CD4-positive, alpha-beta T cell treated with Interleukin-6 at 100 ng/mL for 8 hours (primary cell): ENCODE measurements at regions not wholly inside any gene's neighbourhood (a gene's known extent, or its start where the extent isn't known, plus 50 kb on each side); places are given as distances from the start of the nearest gene placed in this dataset.

Source experiments
- DNase-seq: peaks from one replicate; pipeline ENCODE4 v3.0.0-alpha.2; 2020; ENCODE audit warnings: mixed read lengths, low spot score

GRCh38 chr2:158006961-158007719 lies 94.5 kb upstream of the UPP2 start:
- no peak for DNase-seq

- no peak for DNase-seq
Measured at GRCh38 chr2:158004126-158004764, 97.4 kb upstream of the UPP2 start.

- no peak for DNase-seq
Measured at GRCh38 chr2:158002079-158002478, 99.6 kb upstream of the UPP2 start.

GRCh38 chr2:157996799-157997198 lies 104.9 kb upstream of the UPP2 start:
- no peak for DNase-seq

- DNase-seq, result no peak
Measured at GRCh38 chr2:157995117-157995516, 106.6 kb upstream of the UPP2 start.

GRCh38 chr2:157991932-157992331 lies 109.7 kb upstream of the UPP2 start:
- no peak for DNase-seq

GRCh38 chr2:157990173-157990572 lies 111.5 kb upstream of the UPP2 start:
- no peak for DNase-seq

- no peak for DNase-seq
Measured at GRCh38 chr2:157989227-157989626, 112.4 kb upstream of the UPP2 start.

GRCh38 chr2:157986761-157987160 lies 110.6 kb upstream of the ACVR1 start:
- DNase-seq, result no peak

GRCh38 chr2:157984866-157985265 lies 108.7 kb upstream of the ACVR1 start:
- no peak for DNase-seq

- DNase-seq, result no peak
Measured at GRCh38 chr2:157980020-157980419, 103.9 kb upstream of the ACVR1 start.

- DNase-seq, result no peak
Measured at GRCh38 chr2:157971702-157972101, 95.6 kb upstream of the ACVR1 start.

- no peak for DNase-seq
Measured at GRCh38 chr2:157967856-157968255, 91.7 kb upstream of the ACVR1 start.

- DNase-seq, result no peak
Measured at GRCh38 chr2:157959249-157959648, 83.1 kb upstream of the ACVR1 start.

GRCh38 chr2:157957596-157957995 lies 81.5 kb upstream of the ACVR1 start:
- no peak for DNase-seq

GRCh38 chr2:157952558-157952957 lies 76.4 kb upstream of the ACVR1 start:
- DNase-seq, result no peak

GRCh38 chr2:157948856-157949255 lies 72.7 kb upstream of the ACVR1 start:
- no peak for DNase-seq

- DNase-seq, result no peak
Measured at GRCh38 chr2:157946919-157947557, 70.9 kb upstream of the ACVR1 start.

- DNase-seq, result no peak
Measured at GRCh38 chr2:157940024-157940423, 63.9 kb upstream of the ACVR1 start.

- no peak for DNase-seq
Measured at GRCh38 chr2:157938556-157938955, 62.4 kb upstream of the ACVR1 start.

- no peak for DNase-seq
Measured at GRCh38 chr2:157936406-157936805, 60.3 kb upstream of the ACVR1 start.

- no peak for DNase-seq
Measured at GRCh38 chr2:157935378-157935906, 59.3 kb upstream of the ACVR1 start.
